HG03469 (cell line): ENCODE measurements at regions not wholly inside any gene's neighbourhood (a gene's known extent, or its start where the extent isn't known, plus 50 kb on each side); places are given as distances from the start of the nearest gene placed in this dataset.
"Not testable (repeated sequence)": the region's sequence is repeated elsewhere in the genome, so short reads cannot be mapped to it uniquely, and the experiment has no call there.

Experiments used
- ATAC-seq: cut with Tn5 transposase; IDR thresholded peaks from one replicate; pipeline ENCODE4 v1.9.1; 2021; ENCODE audit warnings: mild to moderate bottlenecking, moderate library complexity, moderate number of reproducible peaks; ENCODE audit not compliant: unreplicated experiment

DNA sequence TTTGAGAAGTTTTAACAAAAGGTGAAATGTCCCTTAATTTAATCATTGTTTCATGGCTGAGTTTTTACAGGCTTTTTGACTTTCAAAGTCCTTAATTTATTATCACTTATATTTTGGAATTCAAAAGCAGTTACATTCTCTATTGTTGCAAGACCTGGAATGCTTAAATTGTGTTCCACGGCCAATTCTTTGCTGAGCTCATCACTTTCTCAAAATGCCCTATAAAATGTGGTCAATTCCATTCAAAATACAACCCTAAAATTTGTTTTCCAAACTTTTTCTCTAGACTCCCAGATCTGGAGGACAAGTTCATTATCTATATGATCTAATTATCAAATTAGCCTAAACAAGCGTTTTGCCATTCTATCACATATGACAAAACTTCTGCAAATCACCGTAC, 1051.2 kb downstream of the TDRD15 start:
- no peak for ATAC-seq

DNA sequence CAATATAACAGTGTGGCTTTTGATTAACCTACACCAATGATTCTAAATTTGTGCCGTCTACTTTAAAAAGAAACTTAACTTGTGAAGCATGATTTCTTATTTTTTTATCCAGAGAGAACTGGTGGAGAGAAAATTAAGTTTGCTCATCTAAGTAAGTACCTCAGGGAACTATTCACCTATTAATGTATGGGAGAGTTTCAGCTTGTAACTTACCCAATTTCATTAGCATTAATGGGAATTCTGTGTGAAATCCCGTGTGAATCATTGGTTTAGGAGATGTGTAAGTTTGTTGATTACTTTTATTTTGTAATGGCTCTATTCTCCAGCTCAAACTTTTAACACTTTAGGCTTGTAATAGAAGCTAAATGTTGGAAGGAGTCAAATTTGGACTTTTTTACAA, 1061.5 kb downstream of the TDRD15 start:
- ATAC-seq = no peak

DNA sequence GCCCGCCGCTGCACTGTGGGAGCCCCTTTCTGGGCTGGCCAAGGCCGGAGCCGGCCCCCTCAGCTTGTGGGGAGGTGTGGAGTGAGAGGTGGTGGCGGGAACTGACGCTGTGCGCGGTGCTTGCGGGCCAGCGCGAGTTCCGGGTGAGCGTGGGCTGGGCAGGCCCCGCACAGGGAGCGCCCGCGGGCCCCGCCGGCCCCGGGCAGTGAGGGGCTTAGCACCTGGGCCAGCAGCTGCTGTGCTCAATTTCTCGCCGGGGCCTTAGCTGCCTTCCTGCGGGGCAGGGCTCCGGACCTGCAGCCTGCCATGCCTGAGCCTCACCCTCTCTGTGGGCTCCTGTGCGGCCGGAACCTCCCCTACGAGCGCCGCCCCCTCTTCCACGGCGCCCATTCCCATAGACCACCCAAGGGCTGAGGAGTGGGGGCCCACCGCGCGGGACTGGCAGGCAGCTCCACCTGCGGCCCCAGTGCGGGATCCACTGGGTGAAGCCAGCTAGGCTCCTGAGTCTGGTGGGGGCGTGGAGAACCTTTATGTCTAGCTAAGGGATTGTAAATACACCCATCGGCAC, 1062.6 kb downstream of the TDRD15 start:
- not testable (repeated sequence) for ATAC-seq

DNA sequence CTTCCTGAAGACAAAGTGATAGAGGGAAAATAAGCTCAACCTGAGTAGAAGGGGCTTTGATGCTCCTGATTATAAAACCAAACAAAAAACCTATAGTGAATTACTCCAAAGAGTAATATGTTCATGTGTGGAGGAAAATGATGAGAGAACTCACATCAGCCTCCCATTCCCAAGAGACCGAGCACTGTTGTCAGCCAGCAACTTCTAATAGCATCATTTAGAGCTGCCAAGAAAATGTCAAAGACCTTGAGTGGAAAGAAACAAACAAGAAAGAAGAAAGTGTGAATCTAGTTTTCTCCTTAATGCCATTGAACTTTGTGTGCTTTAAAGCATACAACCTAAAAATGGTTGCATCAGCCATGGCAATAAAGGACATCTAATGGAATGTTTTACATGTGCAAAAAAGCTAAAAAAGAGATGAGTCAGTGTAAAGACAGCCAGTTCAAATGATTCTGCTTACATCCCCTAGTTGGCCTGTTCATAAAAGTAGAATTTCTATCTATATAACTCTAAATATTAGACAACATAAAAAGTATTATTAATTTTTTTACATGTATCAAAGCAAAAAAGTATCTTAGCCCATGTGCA, 1066.2 kb downstream of the TDRD15 start:
- no peak for ATAC-seq

DNA sequence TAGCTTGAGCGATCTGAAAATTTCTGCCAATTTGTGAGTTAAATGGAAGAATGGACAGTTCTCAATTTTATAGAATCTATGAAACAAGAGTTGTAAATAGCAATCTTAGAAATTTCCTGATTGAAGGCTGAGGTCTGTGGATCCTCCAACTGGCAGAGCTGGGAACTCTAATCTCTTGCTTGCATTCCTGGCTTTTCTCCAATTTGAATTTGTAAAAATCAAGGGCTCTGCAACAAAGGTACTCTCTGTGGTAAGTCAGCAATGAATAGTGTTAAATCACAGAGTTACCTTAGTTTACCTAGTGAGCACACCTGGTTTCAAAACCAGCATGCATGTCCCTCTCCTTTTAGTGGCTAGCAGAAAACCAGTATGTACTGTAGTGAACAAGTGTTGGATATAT, 1070.5 kb downstream of the TDRD15 start:
- no peak for ATAC-seq

DNA sequence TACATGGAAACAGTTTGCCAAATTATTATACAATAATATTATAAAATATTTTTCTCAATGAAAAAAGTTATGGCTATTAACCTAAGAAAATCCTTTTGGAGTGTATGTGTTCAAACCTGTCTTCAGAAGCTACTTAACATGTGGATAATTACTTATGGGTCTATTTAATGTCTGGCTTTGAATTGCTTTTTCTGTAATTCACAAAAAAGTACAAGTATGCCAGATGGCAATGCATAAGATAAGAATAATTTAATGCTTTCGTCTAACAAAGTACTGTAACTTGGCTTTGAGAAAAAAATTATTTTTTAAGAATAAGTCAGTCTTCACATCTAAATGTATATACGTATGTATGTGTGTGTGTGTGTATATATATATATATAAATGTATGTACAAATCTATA, 1073.0 kb downstream of the TDRD15 start:
- no peak for ATAC-seq

DNA sequence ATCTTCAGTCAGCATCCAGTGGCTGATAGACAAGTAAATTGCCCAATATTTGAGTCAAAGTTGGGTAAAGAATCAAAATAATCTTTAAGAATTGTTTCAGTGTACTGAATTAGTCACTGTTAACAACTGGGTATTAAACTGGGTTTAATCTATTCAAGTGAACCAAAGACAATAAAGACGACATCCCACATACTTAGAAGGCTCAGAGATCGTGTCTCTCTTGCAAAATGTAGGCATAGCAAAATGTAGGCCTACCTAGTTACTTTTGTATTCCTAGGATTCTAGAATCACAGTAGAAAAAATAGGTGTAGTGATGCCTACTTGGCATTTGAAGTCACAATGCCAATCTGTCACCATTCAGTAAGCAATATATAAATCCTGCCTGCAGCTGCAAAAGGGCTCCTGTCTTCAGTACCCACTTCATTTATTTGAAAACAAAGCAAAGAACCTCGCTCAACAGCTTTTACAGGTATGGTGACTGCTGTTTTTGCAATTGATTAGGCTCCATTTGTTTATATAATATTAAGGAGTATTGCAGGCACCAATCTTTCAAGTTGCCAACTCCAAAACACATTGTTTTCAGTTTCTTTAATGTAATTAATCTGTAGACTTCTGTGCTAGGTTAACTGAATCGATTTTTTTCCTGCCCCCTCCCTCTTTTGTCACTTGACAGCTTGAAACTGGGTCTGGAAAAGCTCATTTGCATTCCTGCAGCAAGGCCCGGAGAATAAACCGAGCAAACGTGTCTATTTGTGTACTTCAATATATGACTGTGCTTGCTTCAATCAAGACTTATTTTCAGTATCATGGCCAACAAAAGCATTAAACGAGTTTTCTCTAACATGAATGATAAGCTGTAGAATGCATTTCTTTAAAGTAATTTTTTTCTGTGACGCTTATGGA, 1074.9 kb downstream of the TDRD15 start:
- no peak for ATAC-seq

DNA sequence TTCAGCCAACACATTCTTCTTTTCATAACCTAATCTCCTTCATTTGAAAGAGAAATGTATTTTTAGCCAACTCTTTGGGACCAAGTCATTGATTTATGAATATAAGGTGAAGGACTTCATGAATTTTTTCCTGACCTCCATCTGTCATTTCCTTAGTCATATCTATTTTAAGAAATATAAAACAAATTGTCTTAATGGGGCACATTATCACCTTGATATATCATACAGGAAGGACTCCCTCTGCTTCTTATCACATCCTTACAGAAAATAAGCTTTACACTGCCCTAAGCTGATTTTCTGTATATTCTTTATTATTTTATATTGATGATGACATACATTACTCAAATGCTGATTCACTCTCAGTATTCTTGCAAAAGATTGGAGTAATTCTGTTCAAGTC, 1076.2 kb downstream of the TDRD15 start:
- no peak for ATAC-seq

DNA sequence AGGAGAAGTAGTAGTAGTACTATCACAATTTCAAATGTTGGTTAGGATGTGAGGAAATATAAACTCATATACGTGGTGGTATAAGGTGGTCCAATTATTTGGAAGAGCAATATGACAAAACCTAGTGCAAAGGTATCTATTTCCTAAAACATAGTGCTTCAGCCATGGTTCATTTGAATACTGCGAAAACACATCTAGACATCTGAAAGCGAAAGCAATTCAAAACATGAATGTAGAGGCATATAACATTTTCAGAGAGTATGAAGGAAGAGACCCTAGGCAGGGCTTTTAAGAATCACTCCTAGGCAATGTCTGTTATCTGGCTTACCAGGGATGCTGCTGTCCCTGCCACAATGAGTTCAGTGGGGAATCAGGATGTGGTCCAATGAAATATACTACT, 1085.8 kb downstream of the TDRD15 start:
- ATAC-seq = no peak

DNA sequence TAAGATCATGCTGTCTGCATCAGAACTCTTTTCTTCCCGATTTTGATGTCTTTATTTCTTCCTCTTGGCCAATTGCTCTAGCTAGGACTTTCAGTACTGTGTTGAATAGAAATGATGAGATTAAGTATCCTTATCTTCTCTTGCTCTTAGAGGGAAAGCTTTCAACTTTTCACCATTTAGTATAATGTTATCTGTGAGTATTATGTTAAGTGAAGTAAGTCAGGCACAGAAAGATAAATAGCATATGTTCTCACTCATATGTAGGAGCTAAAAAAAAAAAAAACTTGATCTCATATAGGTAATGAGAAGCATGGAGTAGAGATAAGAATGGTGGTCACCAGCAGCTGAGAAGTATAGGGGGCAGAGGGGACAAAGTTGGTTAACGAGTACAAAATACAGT, 1089.5 kb downstream of the TDRD15 start:
- no peak for ATAC-seq

DNA sequence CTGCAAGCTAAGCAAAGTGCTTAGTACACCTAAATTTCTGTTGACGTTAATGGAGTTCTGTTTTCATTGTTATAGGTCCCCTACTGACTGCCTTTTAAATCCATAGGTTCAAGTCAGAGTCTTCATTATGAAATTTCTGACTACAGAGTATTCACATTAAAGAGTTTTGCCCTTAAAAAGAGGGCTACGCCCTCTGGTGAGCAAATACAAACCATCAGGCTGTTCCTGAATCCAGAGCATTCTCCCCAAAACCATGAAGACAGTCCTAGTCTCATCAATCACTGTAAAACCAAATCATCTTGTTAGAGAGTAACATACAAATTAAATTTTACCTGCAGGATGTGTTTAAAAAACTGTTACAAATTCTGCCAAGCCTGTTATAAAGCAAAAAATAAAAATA, 1091.7 kb downstream of the TDRD15 start:
- no peak for ATAC-seq

DNA sequence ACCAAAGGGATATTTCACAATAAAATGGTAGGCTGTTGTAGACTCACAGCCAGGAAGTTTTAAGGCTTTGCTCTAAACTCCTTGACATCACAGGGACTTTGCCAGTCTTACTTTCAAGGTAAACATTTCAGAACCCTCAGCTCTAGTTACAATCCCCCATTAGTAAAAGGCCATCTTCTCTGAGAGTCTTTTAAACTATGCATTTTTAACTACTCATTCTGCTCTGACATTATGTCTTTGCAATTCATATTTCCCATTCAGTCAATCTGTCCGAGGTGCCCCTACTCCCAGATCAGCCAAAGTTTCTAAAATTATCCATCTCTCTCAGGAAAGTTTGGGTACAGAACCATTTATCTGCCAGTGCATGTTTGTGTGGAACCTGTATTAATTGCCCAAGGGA, 1094.1 kb downstream of the TDRD15 start:
- ATAC-seq = no peak

DNA sequence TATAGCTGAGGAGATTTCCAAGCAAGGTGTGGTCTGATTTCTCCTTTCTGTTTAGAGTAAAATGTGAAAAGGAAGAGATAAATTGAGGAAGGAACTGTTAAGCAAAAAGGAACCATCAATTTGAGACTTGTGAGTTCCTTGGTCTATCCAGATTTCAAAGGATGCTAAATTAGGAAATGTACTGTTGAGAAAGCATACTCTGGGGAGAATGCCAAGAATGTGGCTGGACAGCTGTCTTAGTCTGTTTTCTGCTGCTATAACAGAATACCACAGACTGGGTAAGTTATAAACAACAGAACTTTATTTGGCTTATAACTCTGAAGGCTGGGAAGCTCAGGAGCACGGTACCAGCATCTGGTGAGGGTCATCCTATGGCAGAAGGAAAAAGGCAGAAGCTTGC, 1097.2 kb downstream of the TDRD15 start:
- no peak for ATAC-seq

DNA sequence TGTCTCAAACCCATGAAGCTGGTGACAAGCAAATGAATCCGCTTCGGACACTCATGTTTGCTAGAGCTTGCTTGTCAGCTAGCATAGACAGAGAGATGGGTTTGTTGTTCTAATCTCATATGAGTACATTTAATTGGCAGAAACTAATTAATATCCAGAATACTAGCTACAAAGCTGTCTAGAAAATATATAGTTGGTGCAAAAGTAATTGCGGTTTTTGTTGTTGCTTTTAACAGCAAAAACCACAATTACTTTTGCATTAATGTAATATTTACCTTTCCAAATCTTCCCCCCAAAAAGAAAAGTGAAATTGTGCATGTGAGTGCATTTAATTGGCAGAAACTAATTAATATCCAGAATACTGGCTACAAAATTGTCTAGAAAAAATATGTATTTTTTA, 1115.2 kb downstream of the TDRD15 start:
- no peak for ATAC-seq

DNA sequence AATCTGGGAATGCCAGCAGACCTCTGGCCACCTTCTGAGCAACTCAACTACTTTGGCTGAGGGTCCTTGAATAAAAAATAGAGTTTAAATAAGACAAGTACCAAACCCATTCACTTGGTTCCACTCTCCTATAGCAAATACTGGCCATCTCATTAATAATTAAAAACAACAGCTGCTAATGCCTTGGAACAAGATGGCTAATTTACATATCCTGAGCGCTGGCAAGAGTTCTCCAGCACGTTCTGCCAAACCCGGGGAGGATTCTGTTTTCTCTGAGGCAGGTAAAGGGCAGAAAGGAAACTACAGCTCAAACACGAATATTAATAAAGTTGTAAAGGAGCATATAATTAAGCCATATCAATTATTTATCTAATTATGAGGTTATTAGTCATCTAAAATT, 1123.7 kb downstream of the TDRD15 start:
- ATAC-seq = no peak

DNA sequence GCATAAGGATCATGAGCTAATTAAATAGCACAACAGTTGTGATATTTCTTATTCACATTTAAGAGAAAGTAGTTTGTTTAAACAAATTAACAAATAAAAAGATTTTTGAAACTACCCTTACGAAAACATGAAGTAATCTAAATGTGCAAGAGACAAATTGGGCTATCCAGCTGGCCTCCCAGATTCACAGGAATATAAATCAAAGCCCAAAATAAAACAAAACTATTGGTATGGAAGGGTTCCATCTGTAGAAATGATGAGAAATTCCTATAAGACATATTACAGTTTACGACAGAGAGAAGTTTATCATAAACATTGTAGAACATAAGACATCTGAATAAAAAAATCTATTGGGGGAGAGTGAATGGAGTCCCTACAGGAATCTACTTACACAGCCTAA, 1125.1 kb downstream of the TDRD15 start:
- no peak for ATAC-seq

DNA sequence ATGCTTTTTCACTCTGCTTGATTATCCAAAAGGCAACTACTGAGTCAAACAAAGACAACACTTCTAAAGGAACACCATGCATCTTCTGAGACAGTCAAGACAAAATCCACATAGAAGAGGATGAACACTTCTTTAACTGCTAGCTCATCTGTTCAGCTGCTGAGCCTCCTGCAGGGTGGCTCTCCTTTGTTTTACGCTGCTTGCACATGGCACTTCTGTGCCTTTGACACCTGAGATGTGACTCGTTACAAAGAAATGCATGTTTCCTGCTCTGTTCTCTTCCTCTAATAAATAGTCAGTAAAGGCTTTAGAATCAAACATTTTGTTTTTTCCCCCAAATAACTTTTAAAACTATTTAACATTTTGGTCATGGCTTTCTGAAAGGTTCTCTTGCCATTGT, 1129.4 kb downstream of the TDRD15 start:
- ATAC-seq = no peak

DNA sequence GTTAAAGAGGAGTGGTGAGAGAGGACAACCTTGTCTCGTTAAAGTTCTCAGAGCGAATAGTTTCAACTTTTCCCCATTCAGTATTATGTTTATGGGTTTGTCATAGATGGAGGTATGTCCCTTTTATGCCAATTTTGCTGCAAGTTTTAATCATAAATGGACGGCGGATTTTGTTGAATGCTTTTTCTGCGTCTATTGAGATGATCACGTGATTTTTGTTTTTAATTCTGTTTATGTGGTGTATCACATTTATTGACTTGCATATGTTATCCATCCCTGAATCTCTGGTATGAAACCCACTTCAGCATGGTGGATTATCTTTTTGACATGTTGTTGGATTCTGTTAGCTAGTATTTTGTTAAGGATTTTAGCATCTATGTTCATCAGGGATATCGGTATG, 1123.8 kb upstream of the KLHL29 start:
- ATAC-seq = no peak

DNA sequence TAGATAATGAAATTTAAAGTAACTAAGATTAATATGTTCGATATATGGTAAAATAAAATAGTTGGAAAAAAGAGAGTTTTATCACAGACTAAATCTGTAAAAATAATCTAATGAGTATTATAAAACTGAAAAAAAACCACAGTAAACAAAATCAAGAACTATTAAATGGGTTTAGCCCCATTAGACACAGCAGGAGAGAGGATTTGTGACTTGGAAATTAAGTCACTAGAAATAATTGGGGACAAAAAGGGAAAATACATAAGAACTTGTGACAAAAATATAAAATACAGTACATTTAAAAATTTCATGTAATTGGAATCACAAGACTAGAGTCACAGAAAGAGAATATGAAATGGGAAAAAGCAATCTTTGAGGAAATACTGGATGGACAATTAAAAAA, 1114.6 kb upstream of the KLHL29 start:
- ATAC-seq = no peak

DNA sequence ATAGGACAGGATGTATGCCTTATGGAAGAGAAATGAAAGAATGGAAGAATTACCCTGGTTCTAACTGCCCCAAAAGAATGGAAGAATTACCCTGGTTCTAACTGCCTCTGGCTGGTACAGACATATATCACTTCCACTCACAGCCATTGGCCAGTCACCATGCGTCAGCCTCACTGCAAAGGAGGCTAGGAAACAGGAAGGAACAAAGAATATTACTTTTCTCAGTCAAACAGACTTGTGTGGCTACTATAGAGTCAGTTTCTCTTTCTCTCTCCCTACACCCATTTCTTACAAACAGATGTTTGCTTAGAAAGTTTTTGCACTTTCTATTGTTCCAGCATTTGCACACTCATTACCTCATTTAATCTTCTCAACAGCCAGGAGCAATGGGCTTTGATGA, 1111.1 kb upstream of the KLHL29 start:
- ATAC-seq = no peak

DNA sequence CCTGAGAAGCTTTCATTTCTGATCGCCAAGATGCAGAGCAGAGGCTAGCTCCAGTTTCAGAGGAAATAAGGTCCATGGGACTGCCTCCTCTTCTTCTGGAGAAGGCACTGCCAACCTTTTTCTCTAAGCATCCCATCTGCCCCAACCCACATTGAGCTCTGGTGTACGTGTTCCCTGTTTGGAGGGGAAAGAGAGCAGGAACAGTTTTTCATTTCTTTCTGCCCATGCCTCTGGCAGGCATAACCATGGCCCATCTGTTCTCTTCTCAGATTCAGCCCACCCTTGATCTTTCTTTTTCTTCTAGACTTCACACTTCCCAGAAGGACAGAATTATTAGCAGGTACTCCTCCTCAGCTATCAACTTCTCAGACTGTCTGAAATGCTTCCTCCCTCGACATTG, 1110.3 kb upstream of the KLHL29 start:
- no peak for ATAC-seq

DNA sequence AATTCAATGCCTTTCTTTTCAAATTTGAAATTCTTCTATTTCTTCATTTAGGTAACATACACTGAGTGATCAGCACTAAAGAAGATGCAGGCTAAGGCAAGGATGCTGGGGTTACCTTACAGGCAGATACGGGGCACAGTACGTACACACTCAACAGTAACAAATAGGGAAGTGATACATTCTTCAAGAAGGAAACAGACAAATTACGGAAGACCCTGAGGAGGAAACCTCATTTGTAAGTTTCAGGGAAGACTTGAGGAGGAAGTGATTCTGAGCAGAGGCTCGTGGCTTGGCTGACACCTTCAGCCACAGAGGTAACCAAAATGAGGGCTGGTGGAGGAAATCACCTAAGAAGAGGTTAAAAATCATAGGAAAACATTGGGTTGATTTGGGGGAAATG, 1108.3 kb upstream of the KLHL29 start:
- no peak for ATAC-seq
